ENCODE measurements at regions not wholly inside any gene's neighbourhood (a gene's known extent, or its start where the extent isn't known, plus 50 kb on each side); places are given as distances from the start of the nearest gene placed in this dataset.

DNA sequence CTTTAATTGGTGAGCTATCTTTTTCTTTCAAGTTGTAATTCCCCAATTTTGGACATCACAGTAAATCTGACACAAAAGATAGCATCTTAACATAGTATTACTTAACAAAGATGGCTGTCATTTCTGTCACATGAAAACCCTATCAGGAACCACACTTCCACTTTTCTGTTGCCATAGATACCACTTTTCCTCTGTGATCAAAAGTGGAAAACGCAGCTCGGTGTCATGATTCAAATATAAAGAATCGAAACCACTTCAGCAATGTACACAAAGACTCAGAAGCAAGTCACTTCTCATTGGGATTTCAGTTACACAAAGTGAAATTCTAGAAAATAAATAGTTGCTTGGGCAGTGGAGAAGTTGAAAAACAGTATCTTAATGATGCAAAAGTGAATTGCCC, 524.9 kb upstream of the ITGA1 start:
- TF ChIP-seq NFIC (IDR thresholded peaks at IDR 0.05; ENCODE audit: borderline replicate concordance) (no peak), GATA2 (CRISPR knock-in tag; IDR thresholded peaks at IDR 0.05) (no peak), MEF2A (IDR thresholded peaks at IDR 0.05; ENCODE audit: borderline replicate concordance, low read depth) (no peak), RCOR1 (IDR thresholded peaks at IDR 0.05; ENCODE audit: low read length) (no peak), RFX5 (IDR thresholded peaks at IDR 0.05; ENCODE audit: low read length) (no peak), MXI1 (IDR thresholded peaks at IDR 0.05; ENCODE audit: low read depth, low read length) (no peak), EZH2phosphoT487 (IDR thresholded peaks at IDR 0.05; ENCODE audit: borderline replicate concordance, low read depth) (no peak), ELF1 (IDR thresholded peaks at IDR 0.05) (no peak), YY1 (IDR thresholded peaks at IDR 0.05; ENCODE audit: low read depth) (no peak), EP300 (IDR thresholded peaks at IDR 0.05; ENCODE audit: borderline replicate concordance in 1 of 2, low read depth in 1 of 2, low read length in 1 of 2) (no peak), FOXM1 (IDR thresholded peaks at IDR 0.05; ENCODE audit: low read depth) (no peak), GABPA (IDR thresholded peaks at IDR 0.05; ENCODE audit: low read depth) (no peak), ZBTB33 (IDR thresholded peaks at IDR 0.05; ENCODE audit: borderline replicate concordance, low read depth) (no peak)
- TF ChIP-seq, protein P1, sequence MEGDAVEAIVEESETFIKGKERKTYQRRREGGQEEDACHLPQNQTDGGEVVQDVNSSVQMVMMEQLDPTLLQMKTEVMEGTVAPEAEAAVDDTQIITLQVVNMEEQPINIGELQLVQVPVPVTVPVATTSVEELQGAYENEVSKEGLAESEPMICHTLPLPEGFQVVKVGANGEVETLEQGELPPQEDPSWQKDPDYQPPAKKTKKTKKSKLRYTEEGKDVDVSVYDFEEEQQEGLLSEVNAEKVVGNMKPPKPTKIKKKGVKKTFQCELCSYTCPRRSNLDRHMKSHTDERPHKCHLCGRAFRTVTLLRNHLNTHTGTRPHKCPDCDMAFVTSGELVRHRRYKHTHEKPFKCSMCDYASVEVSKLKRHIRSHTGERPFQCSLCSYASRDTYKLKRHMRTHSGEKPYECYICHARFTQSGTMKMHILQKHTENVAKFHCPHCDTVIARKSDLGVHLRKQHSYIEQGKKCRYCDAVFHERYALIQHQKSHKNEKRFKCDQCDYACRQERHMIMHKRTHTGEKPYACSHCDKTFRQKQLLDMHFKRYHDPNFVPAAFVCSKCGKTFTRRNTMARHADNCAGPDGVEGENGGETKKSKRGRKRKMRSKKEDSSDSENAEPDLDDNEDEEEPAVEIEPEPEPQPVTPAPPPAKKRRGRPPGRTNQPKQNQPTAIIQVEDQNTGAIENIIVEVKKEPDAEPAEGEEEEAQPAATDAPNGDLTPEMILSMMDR (IDR thresholded peaks at IDR 0.05): no peak
